HG02852 (cell line): ENCODE measurements at regions not wholly inside any gene's neighbourhood (a gene's known extent, or its start where the extent isn't known, plus 50 kb on each side); places are given as distances from the start of the nearest gene placed in this dataset.
"Not testable (repeated sequence)": the region's sequence is repeated elsewhere in the genome, so short reads cannot be mapped to it uniquely, and the experiment has no call there.

ENCODE experiments used
- ATAC-seq: cut with Tn5 transposase; IDR thresholded peaks from one replicate; pipeline ENCODE4 v1.9.1; 2021; ENCODE audit warnings: mild to moderate bottlenecking, moderate library complexity; ENCODE audit not compliant: unreplicated experiment

GRCh38 chr10:91002656-91003055 is 81.8 kb upstream of the ANKRD1 start:
- no peak for ATAC-seq

GRCh38 chr10:91003379-91003778 is 82.5 kb upstream of the ANKRD1 start:
- ATAC-seq: not testable (repeated sequence)

- ATAC-seq: not testable (repeated sequence)
Observed at GRCh38 chr10:91005276-91005675, 84.4 kb upstream of the ANKRD1 start.

- peak; percentile 49 for ATAC-seq
Observed at GRCh38 chr10:91006001-91006751, 85.3 kb upstream of the ANKRD1 start.

GRCh38 chr10:91006752-91007346 is 86.0 kb upstream of the ANKRD1 start:
- peak; percentile 86 for ATAC-seq

GRCh38 chr10:91007655-91008054 is 86.8 kb upstream of the ANKRD1 start:
- ATAC-seq: no peak

- ATAC-seq: no peak
Observed at GRCh38 chr10:91009121-91009520, 88.2 kb upstream of the ANKRD1 start.

- ATAC-seq: no peak
Observed at GRCh38 chr10:91010952-91011351, 90.1 kb upstream of the ANKRD1 start.

GRCh38 chr10:91012502-91012901 is 91.6 kb upstream of the ANKRD1 start:
- no peak for ATAC-seq

GRCh38 chr10:91013985-91014384 is 93.1 kb upstream of the ANKRD1 start:
- no peak for ATAC-seq

GRCh38 chr10:91017198-91017597 is 96.3 kb upstream of the ANKRD1 start:
- no peak for ATAC-seq

- no peak for ATAC-seq
Observed at GRCh38 chr10:91021901-91022300, 101.0 kb upstream of the ANKRD1 start.

- ATAC-seq: no peak
Observed at GRCh38 chr10:91022390-91022789, 101.5 kb upstream of the ANKRD1 start.

GRCh38 chr10:91022924-91023699 is 102.2 kb upstream of the ANKRD1 start:
- no peak for ATAC-seq

GRCh38 chr10:91023700-91024398 is 103.0 kb upstream of the ANKRD1 start:
- ATAC-seq: no peak

- no peak for ATAC-seq
Observed at GRCh38 chr10:91024541-91024940, 103.7 kb upstream of the ANKRD1 start.

GRCh38 chr10:91032611-91033206 is 111.8 kb upstream of the ANKRD1 start:
- no peak for ATAC-seq

GRCh38 chr10:91033324-91033950 is 112.5 kb upstream of the ANKRD1 start:
- no peak for ATAC-seq

- ATAC-seq: no peak
Observed at GRCh38 chr10:91034042-91034441, 113.2 kb upstream of the ANKRD1 start.

GRCh38 chr10:91034494-91035159 is 113.7 kb upstream of the ANKRD1 start:
- no peak for ATAC-seq
